AG08396 (cell line): ENCODE measurements at regions not wholly inside any gene's neighbourhood (a gene's known extent, or its start where the extent isn't known, plus 50 kb on each side); places are given as distances from the start of the nearest gene placed in this dataset.

Source experiments
- DNase-seq: peaks from one replicate; pipeline ENCODE4 v3.0.0; 2012; ENCODE audit warnings: low spot score, mixed read lengths

DNA sequence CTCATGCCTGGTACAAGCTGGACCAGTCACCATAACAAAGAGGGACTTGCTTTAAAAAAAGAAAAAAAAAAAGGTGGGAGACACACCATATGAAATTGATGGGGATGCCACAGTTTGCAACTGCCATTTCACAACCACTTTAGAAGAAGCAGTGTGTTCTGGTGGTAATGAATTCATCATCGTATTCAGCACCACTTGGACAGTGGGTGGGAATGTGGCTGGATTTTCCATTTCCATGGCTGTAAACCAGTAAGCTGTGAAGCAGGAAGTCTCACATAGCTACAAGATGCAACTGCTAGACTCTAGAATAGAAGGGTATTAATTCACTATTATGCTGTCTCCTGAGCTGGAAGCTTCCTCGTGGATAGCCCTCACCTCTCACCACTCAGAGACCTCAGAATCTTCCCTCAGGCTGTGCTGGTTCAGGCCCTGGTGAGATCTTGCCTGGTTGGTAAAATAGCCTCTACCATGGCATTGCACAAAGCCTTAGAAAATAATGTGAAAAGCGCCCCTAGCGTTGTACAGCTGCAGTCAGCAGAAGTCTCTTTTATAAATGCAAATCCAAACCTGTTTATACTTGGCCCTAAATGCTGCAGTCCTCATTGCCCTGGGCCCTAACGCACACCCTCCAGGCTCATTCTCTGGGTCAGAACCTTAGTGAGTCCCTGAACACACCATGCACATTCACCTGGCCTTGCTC, 150.7 kb downstream of the KCTD15 start:
- DNase-seq = no peak

- DNase-seq = no peak
Observed at GRCh38 chr19:33948651-33949335, 152.1 kb downstream of the KCTD15 start.

DNA sequence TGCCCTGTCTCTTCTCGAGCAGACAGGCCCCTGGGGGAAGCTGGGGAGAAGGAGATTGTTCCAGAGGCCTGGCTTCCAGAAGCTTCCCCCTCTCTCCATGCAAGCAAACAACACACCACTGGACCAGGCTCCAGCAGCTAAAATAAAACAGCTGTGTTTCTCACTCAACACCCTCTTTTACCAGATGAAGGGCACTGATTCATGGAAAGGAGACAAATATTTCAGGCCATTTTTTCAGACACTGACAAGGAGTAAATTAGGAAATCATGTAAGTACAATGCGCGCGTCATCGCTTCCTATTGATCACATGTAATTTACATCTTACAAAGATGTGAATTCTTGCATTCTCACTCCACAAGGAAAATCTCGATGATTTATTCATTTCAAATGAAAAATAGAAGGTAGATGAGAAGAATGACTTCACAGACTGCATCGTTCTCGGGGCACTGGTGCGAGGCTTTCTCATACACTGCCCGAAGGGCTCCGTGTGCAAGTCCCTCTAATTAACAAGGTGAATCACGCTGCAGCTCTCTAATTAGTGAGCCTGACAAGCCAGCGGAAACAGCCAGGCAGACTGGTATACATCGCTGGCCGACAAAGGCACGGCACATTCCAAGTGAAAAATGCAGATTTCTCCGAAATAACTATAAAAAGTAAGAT, 153.6 kb downstream of the KCTD15 start:
- DNase-seq = no peak

GRCh38 chr19:33953023-33953422, 156.4 kb downstream of the KCTD15 start:
- no peak for DNase-seq

GRCh38 chr19:33953592-33953991, 156.9 kb downstream of the KCTD15 start:
- DNase-seq = no peak

DNA sequence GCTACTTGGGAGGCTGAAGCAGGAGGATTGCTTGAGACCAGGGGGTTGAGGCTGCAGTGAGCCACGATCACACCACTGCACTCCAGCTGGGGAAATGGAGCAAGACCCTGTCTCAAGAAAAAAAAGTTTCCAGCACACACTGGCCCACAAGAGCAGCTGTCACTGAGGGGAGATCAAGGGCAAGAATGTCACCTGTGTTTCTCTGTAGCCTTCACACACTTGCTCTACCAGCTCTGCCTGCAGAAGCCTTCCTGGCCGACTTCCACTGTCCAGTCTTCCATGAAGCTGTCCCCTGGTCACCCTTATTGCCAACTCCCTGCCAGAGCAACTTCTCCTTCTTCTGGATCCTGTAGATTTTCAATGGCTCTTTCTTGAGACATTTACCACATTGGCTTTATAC, 158.0 kb downstream of the KCTD15 start:
- DNase-seq = no peak

GRCh38 chr19:33956941-33957340, 160.3 kb downstream of the KCTD15 start:
- no peak for DNase-seq

GRCh38 chr19:33957804-33958203, 161.1 kb downstream of the KCTD15 start:
- DNase-seq = no peak

- DNase-seq = no peak
Observed at GRCh38 chr19:33960566-33960965, 163.9 kb downstream of the KCTD15 start.

GRCh38 chr19:33962161-33962560, 165.5 kb downstream of the KCTD15 start:
- no peak for DNase-seq

GRCh38 chr19:33963514-33963913, 166.8 kb downstream of the KCTD15 start:
- DNase-seq = no peak

- DNase-seq = no peak
Observed at GRCh38 chr19:33971073-33971472, 174.4 kb downstream of the KCTD15 start.

GRCh38 chr19:33977756-33978685, 181.4 kb downstream of the KCTD15 start:
- no peak for DNase-seq

GRCh38 chr19:33982706-33983105, 186.0 kb downstream of the KCTD15 start:
- DNase-seq = no peak

DNA sequence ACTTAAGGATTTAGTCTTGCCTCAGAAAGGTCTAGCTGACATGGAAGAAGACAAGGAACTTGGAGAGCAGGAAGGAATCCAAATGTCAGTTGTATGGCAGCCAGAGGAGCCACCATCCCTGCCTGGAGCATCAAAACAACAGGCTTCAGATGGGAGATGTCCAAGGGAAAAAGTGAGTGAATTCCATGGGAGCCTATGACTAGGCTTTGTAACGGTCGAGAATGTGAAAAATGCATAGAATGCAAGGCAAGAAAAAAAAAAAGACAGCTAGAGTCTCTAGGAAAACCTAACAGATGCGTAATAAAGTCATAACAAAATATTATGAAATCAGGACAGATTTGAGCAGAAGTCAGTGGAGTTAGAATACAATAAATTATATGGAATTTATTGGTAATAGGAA, 183.7 kb upstream of the LSM14A start:
- DNase-seq = peak; percentile 6

DNA sequence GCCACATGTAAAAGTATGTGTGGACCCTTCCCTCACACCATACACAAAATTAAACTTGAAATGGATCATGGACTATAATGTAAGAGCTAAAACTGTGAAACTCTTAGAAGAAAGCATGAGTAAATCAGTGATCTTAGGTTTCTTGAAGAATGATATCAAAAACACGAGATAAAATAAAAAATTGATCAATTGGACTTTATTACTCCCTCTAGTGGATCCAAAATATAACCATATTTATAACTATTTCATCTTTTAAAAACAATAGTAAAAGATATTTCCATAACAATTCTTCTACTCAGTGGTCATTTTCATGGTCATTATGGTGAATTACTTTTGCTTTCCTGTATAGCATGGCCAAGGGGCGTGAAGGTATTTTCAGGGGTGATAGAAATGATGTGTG, 174.6 kb upstream of the LSM14A start:
- no peak for DNase-seq

- no peak for DNase-seq
Observed at GRCh38 chr19:33998302-33998701, 174.0 kb upstream of the LSM14A start.

- DNase-seq = no peak
Observed at GRCh38 chr19:33998739-33999345, 173.5 kb upstream of the LSM14A start.

GRCh38 chr19:34017024-34017423, 155.3 kb upstream of the LSM14A start:
- DNase-seq = no peak

DNA sequence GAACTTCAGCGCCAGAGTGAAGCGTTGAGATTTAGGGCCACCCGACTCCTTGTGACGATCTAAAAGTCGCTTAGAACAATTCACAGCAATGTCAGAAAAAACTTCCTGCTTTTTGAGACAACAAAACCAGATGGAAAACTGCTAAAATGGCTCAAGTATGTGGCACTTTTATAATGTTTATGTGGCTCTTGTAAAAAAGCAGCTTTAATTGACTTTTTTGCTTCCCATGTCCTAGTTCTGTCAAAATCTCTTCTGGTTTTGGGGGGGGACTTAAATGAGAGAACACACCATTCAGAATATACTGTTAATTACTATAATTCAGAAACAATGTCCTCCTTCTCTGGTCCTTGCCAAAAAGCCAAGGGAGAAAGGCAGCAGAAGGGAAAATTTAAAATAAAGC, 154.7 kb upstream of the LSM14A start:
- DNase-seq = no peak

- no peak for DNase-seq
Observed at GRCh38 chr19:34018546-34018945, 153.8 kb upstream of the LSM14A start.

DNA sequence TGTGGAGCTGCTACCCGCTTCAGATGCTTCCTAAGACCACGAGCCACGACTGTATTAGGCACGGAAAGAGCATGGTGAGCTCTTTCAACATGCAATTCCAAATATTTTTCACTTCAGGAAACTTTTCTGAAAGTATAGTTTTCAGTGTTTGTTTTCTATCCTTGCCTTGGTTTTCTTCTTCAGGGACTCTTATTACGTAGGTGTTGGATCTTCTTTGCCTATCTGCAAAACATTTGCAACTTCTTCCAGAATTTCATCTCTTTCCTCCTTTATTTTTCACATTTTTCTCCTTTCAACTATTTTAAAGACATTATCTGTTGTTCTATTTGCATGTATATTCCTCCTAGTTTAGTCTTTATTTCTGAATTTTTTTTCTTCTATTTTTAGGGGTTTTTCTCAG, 148.9 kb upstream of the LSM14A start:
- DNase-seq = no peak
